ENCODE measurements at regions not wholly inside any gene's neighbourhood (a gene's known extent, or its start where the extent isn't known, plus 50 kb on each side); places are given as distances from the start of the nearest gene placed in this dataset.

GRCh38 chr3:29083676-29084075 lies 197.2 kb upstream of the RBMS3 start:
- TF ChIP-seq CTCF (optimal IDR thresholded peaks at IDR 0.05 in 1 of 3, IDR thresholded peaks at IDR 0.05 in 1 of 3, conservative IDR thresholded peaks at IDR 0.05 in 1 of 3; ENCODE audit: extremely low read depth in 1 of 3, insufficient read depth in 2 of 3, low read length in 3 of 3) (no peak), EZH2 (IDR thresholded peaks at IDR 0.05; ENCODE audit: low read length) (no peak)
- Histone ChIP-seq H3K79me2 (ENCODE audit: control insufficient read depth, insufficient read depth, low read length) (no peaks in the 10 kb centered on the region), H3K4me3 (ENCODE audit: control insufficient read depth in 2 of 3, extremely low read depth in 1 of 3, insufficient read depth in 2 of 3, low read depth in 1 of 3, low read length in 3 of 3) (no peak overlapping the region), H4K20me1 (ENCODE audit: control insufficient read depth, extremely low read depth, insufficient read depth, low read length) (no peaks in the 10 kb centered on the region), H3K9ac (ENCODE audit: control insufficient read depth, extremely low read depth, insufficient read depth, low read length) (no peak overlapping the region), H3K27ac (ENCODE audit: control insufficient read depth, insufficient read depth, low read length) (no peak overlapping the region), H3K9me1 (ENCODE audit: control insufficient read depth, extremely low read depth, insufficient read depth, low read length) (no peaks in the 10 kb centered on the region), H3K9me3 (ENCODE audit: control insufficient read depth, low read depth, low read length) (no peaks in the 10 kb centered on the region), H3K4me2 (ENCODE audit: control insufficient read depth, extremely low read depth, insufficient read depth, low read depth, low read length) (no peak overlapping the region), H3K27me3 (ENCODE audit: control insufficient read depth, extremely low read depth, insufficient read depth, low read length) (no peaks in the 10 kb centered on the region), H3K36me3 (ENCODE audit: control insufficient read depth in 2 of 2, extremely low read depth in 1 of 2, insufficient read depth in 2 of 2, low read length in 2 of 2) (no peaks in the 10 kb centered on the region), H3K4me1 (ENCODE audit: control insufficient read depth, extremely low read depth, insufficient read depth, low read length) (no peaks in the 10 kb centered on the region), H2AFZ (ENCODE audit: control insufficient read depth, low read length) (no peak overlapping the region)
- no peak for DNase-seq (ENCODE audit: low read depth, low spot score)
- no peak for FAIRE-seq
- dilution Hi-C loops (cut with MboI; ENCODE audit: extremely low pct_ligation_motif_present, low sequenced_read_pairs), result no loop called here

GRCh38 chr3:29088579-29088978 lies 192.3 kb upstream of the RBMS3 start:
- Histone ChIP-seq H3K4me1 (ENCODE audit: control insufficient read depth, extremely low read depth, insufficient read depth, low read length) (no peaks in the 10 kb centered on the region), H3K27me3 (ENCODE audit: control insufficient read depth, extremely low read depth, insufficient read depth, low read length) (no peaks in the 10 kb centered on the region), H3K9me1 (ENCODE audit: control insufficient read depth, extremely low read depth, insufficient read depth, low read length) (no peaks in the 10 kb centered on the region), H4K20me1 (ENCODE audit: control insufficient read depth, extremely low read depth, insufficient read depth, low read length) (no peaks in the 10 kb centered on the region), H3K9me3 (ENCODE audit: control insufficient read depth, low read depth, low read length) (no peaks in the 10 kb centered on the region), H3K9ac (ENCODE audit: control insufficient read depth, extremely low read depth, insufficient read depth, low read length) (no peak overlapping the region), H3K27ac (ENCODE audit: control insufficient read depth, insufficient read depth, low read length) (no peak overlapping the region), H3K79me2 (ENCODE audit: control insufficient read depth, insufficient read depth, low read length) (no peaks in the 10 kb centered on the region), H2AFZ (ENCODE audit: control insufficient read depth, low read length) (no peak overlapping the region), H3K4me3 (ENCODE audit: control insufficient read depth in 2 of 3, extremely low read depth in 1 of 3, insufficient read depth in 2 of 3, low read depth in 1 of 3, low read length in 3 of 3) (no peak overlapping the region), H3K36me3 (ENCODE audit: control insufficient read depth in 2 of 2, extremely low read depth in 1 of 2, insufficient read depth in 2 of 2, low read length in 2 of 2) (no peaks in the 10 kb centered on the region), H3K4me2 (ENCODE audit: control insufficient read depth, extremely low read depth, insufficient read depth, low read depth, low read length) (no peak overlapping the region)
- DNase-seq (ENCODE audit: low read depth, low spot score) (no peak), FAIRE-seq (no peak)
- TF ChIP-seq CTCF (optimal IDR thresholded peaks at IDR 0.05 in 1 of 3, IDR thresholded peaks at IDR 0.05 in 1 of 3, conservative IDR thresholded peaks at IDR 0.05 in 1 of 3; ENCODE audit: extremely low read depth in 1 of 3, insufficient read depth in 2 of 3, low read length in 3 of 3), result no peak
- no peak for TF ChIP-seq EZH2 (IDR thresholded peaks at IDR 0.05; ENCODE audit: low read length)
- dilution Hi-C loops (cut with MboI; ENCODE audit: extremely low pct_ligation_motif_present, low sequenced_read_pairs), result no loop called here

Data from keratinocyte (primary cell).